ENCODE measurements at regions not wholly inside any gene's neighbourhood (a gene's known extent, or its start where the extent isn't known, plus 50 kb on each side); places are given as distances from the start of the nearest gene placed in this dataset.

- Histone ChIP-seq H3K4me1 (ENCODE audit: control insufficient read depth, insufficient read depth, low read length, poor library complexity, severe bottlenecking) (no peaks in the 10 kb centered on the region), H3K27ac (ENCODE audit: low read depth, low read length, severe bottlenecking) (no peak overlapping the region), H3K9me3 (ENCODE audit: control insufficient read depth, low read length) (no peaks in the 10 kb centered on the region), H3K4me3 (ENCODE audit: extremely low read depth, insufficient read depth, low read length, poor library complexity, severe bottlenecking) (no peak overlapping the region), H3K36me3 (ENCODE audit: control insufficient read depth, insufficient read depth, low read length) (no peaks in the 10 kb centered on the region)
- WGBS, 2 experiments (ENCODE audit: insufficient coverage in 2 of 2): 45 to 65% methylated on average over 1 to 4 of the region's 7 CpGs
Measured at GRCh38 chr5:158538506-158539074, 561.1 kb downstream of the EBF1 start.

- Histone ChIP-seq H3K4me3 (ENCODE audit: extremely low read depth, insufficient read depth, low read length, poor library complexity, severe bottlenecking) (no peak overlapping the region), H3K27ac (ENCODE audit: low read depth, low read length, severe bottlenecking) (no peak overlapping the region), H3K36me3 (ENCODE audit: control insufficient read depth, insufficient read depth, low read length) (no peaks in the 10 kb centered on the region), H3K9me3 (ENCODE audit: control insufficient read depth, low read length) (no peaks in the 10 kb centered on the region), H3K4me1 (ENCODE audit: control insufficient read depth, insufficient read depth, low read length, poor library complexity, severe bottlenecking) (no peaks in the 10 kb centered on the region)
- WGBS, 2 experiments (ENCODE audit: insufficient coverage in 2 of 2): 58 to 80% methylated on average over 1 to 2 of the region's 2 CpGs
Measured at GRCh38 chr5:158537366-158537765, 562.4 kb downstream of the EBF1 start.

DNA sequence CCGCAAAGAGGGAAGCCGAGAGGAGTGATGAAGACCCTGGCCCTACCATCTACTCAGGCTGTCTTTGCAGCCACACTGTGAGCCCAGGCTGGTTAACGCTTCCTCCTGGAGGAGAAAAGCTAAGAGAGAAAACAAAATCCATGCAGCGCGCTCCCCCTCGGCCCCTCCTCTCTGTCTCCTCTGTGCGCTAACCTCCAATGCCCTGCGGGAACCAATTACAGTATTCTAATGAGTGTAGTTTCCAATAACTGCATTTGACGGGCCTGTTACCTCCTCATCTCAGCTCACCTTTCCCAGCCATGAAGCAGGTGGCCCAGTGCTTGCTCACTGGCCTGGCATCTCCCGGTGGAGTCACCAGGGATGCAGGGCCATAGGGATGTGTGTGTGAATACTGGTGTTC lies 565.5 kb downstream of the EBF1 start:
- H3K27ac ChIP-seq (ENCODE audit: low read depth, low read length, severe bottlenecking): no peak overlapping the region
- no peaks in the 10 kb centered on the region for H3K9me3 ChIP-seq (ENCODE audit: control insufficient read depth, low read length)
- H3K4me1 ChIP-seq (ENCODE audit: control insufficient read depth, insufficient read depth, low read length, poor library complexity, severe bottlenecking): no peaks in the 10 kb centered on the region
- no peaks in the 10 kb centered on the region for H3K36me3 ChIP-seq (ENCODE audit: control insufficient read depth, insufficient read depth, low read length)
- WGBS, 2 experiments (ENCODE audit: insufficient coverage in 2 of 2): 86% methylated on average over 1 of the region's 10 CpGs; no CpG with 5 or more reads in 1 of the 2 experiments
- no peak overlapping the region for H3K4me3 ChIP-seq (ENCODE audit: extremely low read depth, insufficient read depth, low read length, poor library complexity, severe bottlenecking)

DNA sequence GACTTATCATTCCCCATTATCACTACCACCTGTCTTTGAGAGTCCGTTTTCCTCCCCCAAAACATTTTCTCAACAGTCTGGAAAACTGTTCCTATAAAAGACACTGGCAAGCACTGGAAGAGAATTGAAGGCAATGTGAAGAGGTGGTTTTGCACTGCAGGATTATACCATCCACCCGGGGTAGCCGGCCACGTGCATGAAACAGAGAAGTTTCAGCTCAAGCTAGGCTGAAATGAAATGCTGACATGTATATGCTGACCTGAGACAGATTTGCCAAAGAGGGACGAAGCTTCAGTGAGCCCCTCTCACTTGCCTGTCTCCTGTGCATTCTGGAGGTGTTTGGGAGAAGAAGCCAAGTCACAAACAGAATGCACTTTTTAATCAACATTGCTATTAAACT lies 567.0 kb downstream of the EBF1 start:
- 67 to 86% methylated on average over 4 of the region's 5 CpGs for WGBS, 2 experiments (ENCODE audit: insufficient coverage in 2 of 2)
- no peak overlapping the region for H3K27ac ChIP-seq (ENCODE audit: low read depth, low read length, severe bottlenecking)
- H3K36me3 ChIP-seq (ENCODE audit: control insufficient read depth, insufficient read depth, low read length): no peaks in the 10 kb centered on the region
- H3K9me3 ChIP-seq (ENCODE audit: control insufficient read depth, low read length): no peaks in the 10 kb centered on the region
- no peak overlapping the region for H3K4me3 ChIP-seq (ENCODE audit: extremely low read depth, insufficient read depth, low read length, poor library complexity, severe bottlenecking)
- H3K4me1 ChIP-seq (ENCODE audit: control insufficient read depth, insufficient read depth, low read length, poor library complexity, severe bottlenecking): no peaks in the 10 kb centered on the region

DNA sequence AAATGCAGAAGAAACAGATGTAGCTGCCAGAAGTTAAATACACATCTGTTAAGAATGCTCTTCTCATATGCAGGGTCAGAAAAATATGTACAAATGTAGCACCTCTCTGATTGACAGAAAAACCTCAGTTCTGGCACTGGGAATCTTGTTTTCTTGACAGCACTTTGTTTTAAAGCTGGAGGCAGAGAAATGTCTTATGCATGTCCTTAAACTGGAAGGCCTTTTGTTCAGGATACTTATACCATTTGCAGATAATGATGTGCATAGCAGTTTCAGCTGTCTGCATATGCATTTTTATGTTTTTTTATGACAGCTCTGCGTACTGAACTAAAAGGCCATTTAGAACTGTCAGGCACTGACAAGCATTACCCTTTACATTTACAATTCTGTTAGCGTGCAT lies 567.9 kb downstream of the EBF1 start:
- Histone ChIP-seq H3K4me3 (ENCODE audit: extremely low read depth, insufficient read depth, low read length, poor library complexity, severe bottlenecking) (no peak overlapping the region), H3K27ac (ENCODE audit: low read depth, low read length, severe bottlenecking) (no peak overlapping the region), H3K4me1 (ENCODE audit: control insufficient read depth, insufficient read depth, low read length, poor library complexity, severe bottlenecking) (no peaks in the 10 kb centered on the region), H3K36me3 (ENCODE audit: control insufficient read depth, insufficient read depth, low read length) (no peaks in the 10 kb centered on the region), H3K9me3 (ENCODE audit: control insufficient read depth, low read length) (no peaks in the 10 kb centered on the region)
- WGBS, 2 experiments (ENCODE audit: insufficient coverage in 2 of 2): 89% methylated on average over 1 of the region's 2 CpGs; no CpG with 5 or more reads in 1 of the 2 experiments

DNA sequence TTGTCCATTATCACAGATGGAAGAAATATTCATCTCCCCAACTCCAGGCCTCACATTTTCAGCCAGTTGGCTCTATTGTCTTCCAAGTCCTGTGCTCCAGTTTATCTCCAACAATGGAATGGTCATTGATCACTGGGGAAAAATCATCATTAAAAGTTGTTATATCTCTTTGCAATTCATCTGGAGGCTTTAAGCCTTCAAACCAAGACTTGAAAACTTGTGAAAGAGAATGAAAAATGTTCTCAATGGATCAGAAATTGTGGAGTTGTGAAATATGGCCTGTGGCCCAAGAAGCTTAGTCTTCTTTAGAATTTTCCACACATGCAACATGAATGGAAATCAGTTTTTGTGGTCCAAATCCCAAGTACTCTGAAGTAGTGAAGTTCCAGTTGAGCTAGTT lies 569.6 kb downstream of the EBF1 start:
- no peak overlapping the region for H3K27ac ChIP-seq (ENCODE audit: low read depth, low read length, severe bottlenecking)
- no peaks in the 10 kb centered on the region for H3K4me1 ChIP-seq (ENCODE audit: control insufficient read depth, insufficient read depth, low read length, poor library complexity, severe bottlenecking)
- H3K36me3 ChIP-seq (ENCODE audit: control insufficient read depth, insufficient read depth, low read length): no peaks in the 10 kb centered on the region
- H3K4me3 ChIP-seq (ENCODE audit: extremely low read depth, insufficient read depth, low read length, poor library complexity, severe bottlenecking): no peak overlapping the region
- H3K9me3 ChIP-seq (ENCODE audit: control insufficient read depth, low read length): no peaks in the 10 kb centered on the region

GRCh38 chr5:158529454-158529853 lies 570.3 kb downstream of the EBF1 start:
- H3K4me3 ChIP-seq (ENCODE audit: extremely low read depth, insufficient read depth, low read length, poor library complexity, severe bottlenecking): no peak overlapping the region
- no peak overlapping the region for H3K27ac ChIP-seq (ENCODE audit: low read depth, low read length, severe bottlenecking)
- WGBS, 2 experiments (ENCODE audit: insufficient coverage in 2 of 2): 85 to 95% methylated on average over 2 to 4 of the region's 5 CpGs

GRCh38 chr5:158525663-158526062 lies 574.1 kb downstream of the EBF1 start:
- Histone ChIP-seq H3K4me3 (ENCODE audit: extremely low read depth, insufficient read depth, low read length, poor library complexity, severe bottlenecking) (no peak overlapping the region), H3K4me1 (ENCODE audit: control insufficient read depth, insufficient read depth, low read length, poor library complexity, severe bottlenecking) (no peaks in the 10 kb centered on the region), H3K36me3 (ENCODE audit: control insufficient read depth, insufficient read depth, low read length) (no peaks in the 10 kb centered on the region), H3K9me3 (ENCODE audit: control insufficient read depth, low read length) (no peaks in the 10 kb centered on the region), H3K27ac (ENCODE audit: low read depth, low read length, severe bottlenecking) (no peak overlapping the region)
- 92 to 100% methylated on average over 1 to 2 of the region's 4 CpGs for WGBS, 2 experiments (ENCODE audit: insufficient coverage in 2 of 2)

More at GRCh38 chr5:158529454-158529853, 570.3 kb downstream of the EBF1 start:
- Histone ChIP-seq H3K4me1 (ENCODE audit: control insufficient read depth, insufficient read depth, low read length, poor library complexity, severe bottlenecking) (no peaks in the 10 kb centered on the region), H3K36me3 (ENCODE audit: control insufficient read depth, insufficient read depth, low read length) (no peaks in the 10 kb centered on the region), H3K9me3 (ENCODE audit: control insufficient read depth, low read length) (no peaks in the 10 kb centered on the region)

GRCh38 chr5:158524070-158524469 lies 575.6 kb downstream of the EBF1 start:
- no peaks in the 10 kb centered on the region for H3K9me3 ChIP-seq (ENCODE audit: control insufficient read depth, low read length)
- H3K36me3 ChIP-seq (ENCODE audit: control insufficient read depth, insufficient read depth, low read length): no peaks in the 10 kb centered on the region
- no peak overlapping the region for H3K4me3 ChIP-seq (ENCODE audit: extremely low read depth, insufficient read depth, low read length, poor library complexity, severe bottlenecking)
- no peak overlapping the region for H3K27ac ChIP-seq (ENCODE audit: low read depth, low read length, severe bottlenecking)
- H3K4me1 ChIP-seq (ENCODE audit: control insufficient read depth, insufficient read depth, low read length, poor library complexity, severe bottlenecking): no peaks in the 10 kb centered on the region

DNA sequence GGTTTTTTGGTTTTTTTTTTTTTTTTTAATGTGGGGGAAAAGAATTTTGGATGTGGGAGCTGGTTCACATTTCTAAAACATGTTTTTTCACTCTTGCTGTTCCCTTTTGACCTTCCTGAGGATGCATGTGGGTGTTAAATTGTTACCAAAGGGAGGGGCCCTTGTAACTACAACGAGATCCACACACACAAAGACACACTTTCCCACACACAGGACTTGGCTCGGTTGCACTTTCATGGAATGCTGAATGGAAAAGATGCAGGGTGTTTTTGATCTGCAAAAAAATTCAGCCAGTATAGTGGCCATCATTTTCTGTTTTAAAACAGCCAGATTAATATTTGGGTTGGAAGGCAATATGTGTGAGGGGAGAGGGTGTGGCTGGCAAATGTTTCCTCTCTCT lies 576.9 kb downstream of the EBF1 start:
- H3K4me3 ChIP-seq (ENCODE audit: extremely low read depth, insufficient read depth, low read length, poor library complexity, severe bottlenecking): no peak overlapping the region
- H3K36me3 ChIP-seq (ENCODE audit: control insufficient read depth, insufficient read depth, low read length): no peaks in the 10 kb centered on the region
- no peaks in the 10 kb centered on the region for H3K9me3 ChIP-seq (ENCODE audit: control insufficient read depth, low read length)
- no peak overlapping the region for H3K27ac ChIP-seq (ENCODE audit: low read depth, low read length, severe bottlenecking)
- WGBS, 2 experiments (ENCODE audit: insufficient coverage in 2 of 2): no CpG with 5 or more reads among the region's 2 CpGs
- no peaks in the 10 kb centered on the region for H3K4me1 ChIP-seq (ENCODE audit: control insufficient read depth, insufficient read depth, low read length, poor library complexity, severe bottlenecking)

GRCh38 chr5:158521995-158522394 lies 577.7 kb downstream of the EBF1 start:
- 89 to 95% methylated on average over 3 of the region's 3 CpGs for WGBS, 2 experiments (ENCODE audit: insufficient coverage in 2 of 2)
- no peak overlapping the region for H3K27ac ChIP-seq (ENCODE audit: low read depth, low read length, severe bottlenecking)
- H3K4me3 ChIP-seq (ENCODE audit: extremely low read depth, insufficient read depth, low read length, poor library complexity, severe bottlenecking): no peak overlapping the region
- H3K36me3 ChIP-seq (ENCODE audit: control insufficient read depth, insufficient read depth, low read length): no peaks in the 10 kb centered on the region
- no peaks in the 10 kb centered on the region for H3K4me1 ChIP-seq (ENCODE audit: control insufficient read depth, insufficient read depth, low read length, poor library complexity, severe bottlenecking)
- H3K9me3 ChIP-seq (ENCODE audit: control insufficient read depth, low read length): no peaks in the 10 kb centered on the region

All from mesodermal cell (in vitro differentiated cells).